ENCODE measurements at regions not wholly inside any gene's neighbourhood (a gene's known extent, or its start where the extent isn't known, plus 50 kb on each side); places are given as distances from the start of the nearest gene placed in this dataset.

DNA sequence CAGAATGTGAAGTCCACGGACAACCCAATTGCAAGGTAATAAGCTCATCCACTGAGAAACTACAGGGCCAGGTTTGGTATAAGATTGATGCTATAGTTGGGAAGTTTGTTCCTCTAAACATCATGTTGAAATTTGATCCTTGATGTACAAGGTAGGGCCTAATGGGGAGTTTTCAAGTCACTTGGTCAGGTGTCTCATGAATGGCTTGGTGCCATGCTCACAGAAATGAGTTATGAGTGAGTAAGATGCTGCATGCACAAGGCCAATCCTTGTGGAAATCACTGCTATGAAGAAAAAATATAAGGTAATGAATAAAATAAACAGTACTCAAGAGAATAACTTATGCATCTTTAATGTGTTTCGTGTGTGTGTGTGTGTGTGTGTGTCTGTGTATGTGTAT, 1891.2 kb downstream of the NCAM2 start:
- TF ChIP-seq HDGF (IDR thresholded peaks at IDR 0.05; ENCODE audit: borderline replicate concordance) (no peak), ARNT (IDR thresholded peaks at IDR 0.05) (no peak), PKNOX1 (IDR thresholded peaks at IDR 0.05) (no peak), TARDBP (IDR thresholded peaks at IDR 0.05) (no peak), BHLHE40 (IDR thresholded peaks at IDR 0.05; ENCODE audit: borderline replicate concordance) (no peak), ELF4 (IDR thresholded peaks at IDR 0.05) (no peak), FOXM1 (IDR thresholded peaks at IDR 0.05; ENCODE audit: borderline replicate concordance) (no peak), SP1 (IDR thresholded peaks at IDR 0.05) (no peak)
